ENCODE measurements at regions not wholly inside any gene's neighbourhood (a gene's known extent, or its start where the extent isn't known, plus 50 kb on each side); places are given as distances from the start of the nearest gene placed in this dataset.

DNA sequence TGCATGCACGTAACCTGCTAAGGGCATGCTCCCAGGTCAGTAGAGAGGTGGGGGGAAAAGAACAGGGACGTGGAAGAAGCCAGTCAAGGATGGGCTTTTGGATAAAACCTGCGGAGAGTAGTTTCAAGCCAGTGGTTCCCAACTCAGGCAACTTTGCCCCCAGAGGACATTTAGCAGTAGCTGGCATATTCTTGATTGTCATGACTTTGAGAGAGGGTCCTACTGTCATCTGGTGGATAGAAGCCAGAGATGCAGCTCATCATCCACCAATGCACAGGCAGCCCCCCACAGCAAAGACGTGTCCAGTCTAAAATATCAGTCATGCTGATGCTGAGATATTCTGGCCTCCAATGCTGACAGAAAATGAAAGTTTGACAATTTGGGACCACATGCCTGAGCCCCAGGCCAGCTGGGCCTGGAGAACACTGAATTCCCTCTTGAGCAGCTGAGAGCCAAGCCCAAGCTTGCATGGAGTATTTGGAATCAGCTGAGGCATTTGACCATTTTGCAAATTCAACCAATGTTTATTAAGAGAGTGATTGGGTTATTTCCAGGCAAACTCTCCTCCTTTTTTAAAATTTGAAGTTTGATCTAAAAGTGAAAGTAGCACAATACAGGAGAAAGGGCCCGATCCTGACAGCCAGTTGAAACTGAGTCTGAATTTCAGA lies 110.0 kb upstream of the C7orf33 start:
- TF ChIP-seq, protein P1, sequence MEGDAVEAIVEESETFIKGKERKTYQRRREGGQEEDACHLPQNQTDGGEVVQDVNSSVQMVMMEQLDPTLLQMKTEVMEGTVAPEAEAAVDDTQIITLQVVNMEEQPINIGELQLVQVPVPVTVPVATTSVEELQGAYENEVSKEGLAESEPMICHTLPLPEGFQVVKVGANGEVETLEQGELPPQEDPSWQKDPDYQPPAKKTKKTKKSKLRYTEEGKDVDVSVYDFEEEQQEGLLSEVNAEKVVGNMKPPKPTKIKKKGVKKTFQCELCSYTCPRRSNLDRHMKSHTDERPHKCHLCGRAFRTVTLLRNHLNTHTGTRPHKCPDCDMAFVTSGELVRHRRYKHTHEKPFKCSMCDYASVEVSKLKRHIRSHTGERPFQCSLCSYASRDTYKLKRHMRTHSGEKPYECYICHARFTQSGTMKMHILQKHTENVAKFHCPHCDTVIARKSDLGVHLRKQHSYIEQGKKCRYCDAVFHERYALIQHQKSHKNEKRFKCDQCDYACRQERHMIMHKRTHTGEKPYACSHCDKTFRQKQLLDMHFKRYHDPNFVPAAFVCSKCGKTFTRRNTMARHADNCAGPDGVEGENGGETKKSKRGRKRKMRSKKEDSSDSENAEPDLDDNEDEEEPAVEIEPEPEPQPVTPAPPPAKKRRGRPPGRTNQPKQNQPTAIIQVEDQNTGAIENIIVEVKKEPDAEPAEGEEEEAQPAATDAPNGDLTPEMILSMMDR (IDR thresholded peaks at IDR 0.05), result no peak
- no peak for TF ChIP-seq POLR2A (IDR thresholded peaks at IDR 0.05)
